DND-41 (cell line): ENCODE measurements at regions not wholly inside any gene's neighbourhood (a gene's known extent, or its start where the extent isn't known, plus 50 kb on each side); places are given as distances from the start of the nearest gene placed in this dataset.

Experiments
- CTCF ChIP-seq: IDR thresholded peaks from 2 replicates; pipeline ENCODE4 v1.5.1; 2012; ENCODE audit warnings: borderline replicate concordance, low read length, moderate library complexity, mild to moderate bottlenecking; ENCODE audit not compliant: poor library complexity, severe bottlenecking; ENCODE audit errors: extremely low read depth
- EZH2 ChIP-seq: IDR thresholded peaks from 3 replicates; pipeline ENCODE4 v1.6.1; 2012; ENCODE audit warnings: borderline replicate concordance, low read depth, mild to moderate bottlenecking, moderate library complexity, low read length, inconsistent platforms; ENCODE audit not compliant: severe bottlenecking

- no peak for TF ChIP-seq EZH2
- no peak for TF ChIP-seq CTCF
Observed at GRCh38 chr10:124221356-124222317, 128.2 kb upstream of the CHST15 start.
